Left lobe of liver (tissue), 2 donors: ENCODE measurements at regions not wholly inside any gene's neighbourhood (a gene's known extent, or its start where the extent isn't known, plus 50 kb on each side); places are given as distances from the start of the nearest gene placed in this dataset.
"Not testable (repeated sequence)": the region's sequence is repeated elsewhere in the genome, so short reads cannot be mapped to it uniquely, and the experiment has no call there.

Experiments used
- ATAC-seq: fragments of 200-7000 bp; cut with Tn5 transposase; one replicate; pipeline ENCODE4 v1.9.1; 2020; ENCODE audit warnings: mild to moderate bottlenecking, moderate library complexity
- DNase-seq: peaks from one replicate; pipeline ENCODE4 v3.0.0-alpha.2; 2020; ENCODE audit warnings: low spot score
- donor health status: DM: no; HTN: no; CAD: no; lungs with moderate emphysema.
- donor health status: DM: no; HTN: yes; CAD: no.

DNA sequence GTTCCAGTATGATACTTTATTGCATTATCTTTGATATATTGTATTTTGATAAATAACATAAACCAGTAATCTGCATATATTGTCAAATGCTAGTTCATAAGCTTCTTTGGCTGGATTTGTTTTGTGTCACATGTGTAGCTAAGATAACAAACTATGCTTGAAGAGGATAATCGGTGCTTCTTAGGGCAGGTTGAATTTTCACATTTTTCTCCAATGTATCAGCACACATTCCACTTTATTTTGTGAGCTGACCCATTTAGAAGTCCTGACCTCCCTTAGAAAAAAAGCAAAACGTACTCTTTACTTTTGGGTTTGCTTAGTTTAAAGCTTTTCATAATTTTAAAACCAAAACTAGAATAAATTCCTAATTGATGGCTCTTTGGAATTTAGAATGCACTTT is 277.7 kb upstream of the DDHD1 start:
- DNase-seq (no peak), ATAC-seq (no peak)

DNA sequence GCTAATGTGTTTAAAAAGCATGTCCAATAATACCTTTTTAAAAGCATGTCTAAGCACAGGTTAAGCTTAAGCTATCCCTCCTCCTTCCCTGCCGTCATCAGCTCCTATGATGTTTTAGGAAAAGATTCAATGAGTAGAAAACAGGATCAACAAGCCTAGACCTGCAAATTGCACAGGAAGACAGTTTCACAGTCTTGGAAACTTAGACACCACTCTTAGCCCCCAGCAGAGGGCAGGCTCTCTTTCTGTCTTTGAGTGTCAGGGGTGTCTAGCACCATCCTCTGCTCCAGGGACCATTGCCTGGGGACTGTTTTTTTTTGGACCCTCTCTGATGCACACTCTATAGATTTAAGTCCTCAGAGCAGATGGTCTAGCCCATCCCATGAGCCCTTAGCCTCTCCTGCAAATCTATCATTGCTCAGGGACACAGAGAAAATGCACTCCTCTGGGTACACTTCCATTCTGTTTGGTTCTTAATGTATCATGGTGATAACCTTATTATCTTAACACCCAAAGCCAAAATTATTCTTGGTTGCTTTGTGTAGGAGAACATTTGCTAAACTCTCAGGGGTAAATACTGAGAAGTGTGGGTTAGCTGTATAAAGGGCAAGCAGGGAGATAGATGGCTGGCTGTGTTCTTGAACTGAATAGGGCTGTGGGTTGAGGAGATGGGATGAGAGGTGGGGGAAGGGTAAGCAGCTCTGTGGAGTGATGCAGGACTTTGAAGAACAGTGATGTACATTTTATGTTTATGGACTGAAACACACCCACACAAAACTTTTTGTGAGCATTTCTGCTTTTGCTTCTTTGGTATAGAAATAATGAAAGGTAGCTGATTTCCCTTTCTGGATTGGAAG is 259.9 kb upstream of the DDHD1 start:
- no peak for DNase-seq
- no peak for ATAC-seq

DNA sequence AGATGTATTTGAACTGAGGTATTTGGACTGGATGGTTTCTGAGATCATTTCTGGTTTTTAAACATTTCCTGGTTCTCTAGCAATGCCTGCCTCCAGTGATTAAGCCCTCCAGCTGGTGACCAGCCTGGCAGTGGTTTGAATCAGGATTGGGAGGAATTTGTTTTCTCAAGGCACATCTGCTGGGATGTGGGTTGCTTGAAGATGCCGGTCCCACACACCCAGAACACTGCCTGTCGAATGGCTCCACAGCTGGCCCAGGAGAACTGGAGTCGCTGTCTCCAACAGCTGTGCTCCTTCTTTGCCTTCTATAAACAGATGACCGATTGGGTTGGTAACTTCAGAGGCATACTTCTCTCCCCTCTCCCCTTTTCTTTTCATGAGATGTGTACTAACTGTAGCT is 258.0 kb upstream of the DDHD1 start:
- DNase-seq (no peak), ATAC-seq (no peak)

DNA sequence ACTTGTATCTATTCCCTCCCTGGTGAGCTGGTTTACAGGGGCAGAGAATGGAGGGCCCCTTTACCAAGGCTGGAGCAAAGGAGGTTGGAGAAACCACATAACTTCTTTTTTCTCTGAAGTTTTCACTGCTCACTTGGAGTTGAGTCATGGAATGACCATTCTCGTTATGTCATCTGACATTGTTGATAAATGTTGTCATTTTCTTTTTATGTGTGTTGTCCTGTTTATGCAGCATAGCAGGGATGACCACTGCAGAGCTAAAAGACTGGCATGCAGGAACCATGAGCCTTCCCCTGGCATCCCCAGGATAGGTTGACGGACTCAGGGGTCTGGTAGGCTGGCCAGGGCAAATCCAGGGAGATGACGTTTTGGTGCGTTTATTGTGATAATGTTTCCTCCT is 256.8 kb upstream of the DDHD1 start:
- ATAC-seq = no peak
- no peak for DNase-seq

DNA sequence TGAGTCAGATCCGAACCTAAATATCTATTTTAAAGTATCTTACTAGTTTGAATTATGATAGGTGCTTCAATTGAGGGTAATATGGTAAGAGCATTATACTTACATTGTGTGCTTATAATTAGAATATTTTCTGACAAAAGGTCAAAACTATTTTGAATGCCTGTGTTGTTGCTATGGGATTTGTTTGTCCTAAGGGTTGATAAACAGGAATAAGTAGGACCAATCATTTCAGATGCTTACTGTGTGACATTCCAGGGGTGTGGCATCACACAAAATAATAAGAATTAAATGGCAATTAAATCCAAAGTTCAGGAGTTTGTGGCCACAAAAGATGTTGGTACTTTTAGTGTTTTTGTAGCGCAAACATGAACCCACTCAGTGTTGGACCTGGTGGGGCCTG is 256.2 kb upstream of the DDHD1 start:
- DNase-seq = no peak
- ATAC-seq = no peak

DNA sequence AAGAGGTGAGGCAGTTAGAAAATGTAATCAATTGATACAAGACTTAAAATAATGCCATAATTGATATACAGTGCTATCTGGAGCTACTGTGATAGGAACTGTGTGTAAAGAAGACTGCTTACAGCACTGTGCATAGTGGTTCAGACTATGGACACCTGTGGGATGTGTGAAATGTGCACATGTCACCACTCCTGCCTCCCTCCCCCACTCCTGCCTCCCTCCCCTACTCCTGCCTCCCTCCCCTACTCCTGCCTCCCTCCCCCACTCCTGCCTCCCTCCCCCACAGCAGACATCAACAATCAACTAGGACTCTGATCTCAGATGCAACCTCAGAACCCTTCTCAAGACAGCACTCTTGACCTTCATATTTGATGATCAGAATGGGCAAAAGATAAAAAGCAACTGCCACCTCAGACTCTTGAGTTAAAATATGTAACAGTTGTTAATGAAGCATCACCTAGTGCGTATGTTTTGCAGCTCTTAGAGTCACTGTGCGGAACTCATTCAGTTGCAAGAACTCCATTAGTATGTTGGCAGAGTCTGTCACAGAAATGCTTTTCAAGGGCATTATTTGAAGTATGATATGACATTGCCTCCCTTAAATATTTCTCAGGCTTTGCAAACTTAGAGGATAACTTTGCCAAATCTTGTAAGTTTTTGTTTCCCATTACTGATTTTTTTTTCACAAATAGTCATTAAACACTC is 255.2 kb upstream of the DDHD1 start:
- ATAC-seq = no peak

DNA sequence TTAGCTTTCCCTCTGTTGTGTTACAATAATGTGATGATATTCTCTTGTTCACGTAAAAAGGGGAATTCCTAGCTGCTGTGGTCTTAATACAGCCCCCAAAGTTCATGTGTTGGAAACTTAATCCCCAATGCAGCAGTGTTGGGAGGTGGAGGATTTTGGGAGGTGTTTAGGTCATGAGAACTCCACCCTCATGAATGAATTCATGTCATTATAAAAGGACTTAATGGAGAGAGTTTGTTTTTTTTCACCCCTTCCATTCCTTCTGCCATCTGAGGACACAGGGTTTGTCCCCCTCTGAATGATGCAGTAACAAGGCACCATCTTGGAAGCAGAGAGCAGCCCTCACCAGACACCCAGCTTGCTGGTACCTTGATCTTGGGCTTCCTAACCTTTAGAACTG is 253.4 kb upstream of the DDHD1 start:
- ATAC-seq = no peak
- no peak for DNase-seq

More for the DNA sequence above, 255.2 kb upstream of the DDHD1 start:
- DNase-seq = no peak

DNA sequence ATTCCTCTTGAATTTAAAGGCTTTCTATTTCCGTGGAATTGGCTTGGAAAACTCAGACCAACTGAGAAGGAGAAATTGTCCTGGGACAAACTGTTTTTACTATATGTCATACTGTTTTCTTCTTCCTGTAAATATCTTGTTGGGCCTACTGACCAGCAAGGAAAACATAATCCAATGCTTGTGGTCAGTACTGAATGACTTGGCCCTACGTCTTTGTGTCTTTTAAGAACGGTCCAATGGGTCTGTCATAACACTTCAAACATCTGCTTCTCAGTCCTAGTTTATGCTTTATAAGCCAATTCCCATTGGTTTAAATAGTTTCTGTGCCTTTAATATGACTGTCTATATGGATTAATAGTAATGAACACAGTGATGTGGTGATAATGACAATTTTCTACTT is 248.5 kb upstream of the DDHD1 start:
- ATAC-seq (no peak), DNase-seq (no peak)

DNA sequence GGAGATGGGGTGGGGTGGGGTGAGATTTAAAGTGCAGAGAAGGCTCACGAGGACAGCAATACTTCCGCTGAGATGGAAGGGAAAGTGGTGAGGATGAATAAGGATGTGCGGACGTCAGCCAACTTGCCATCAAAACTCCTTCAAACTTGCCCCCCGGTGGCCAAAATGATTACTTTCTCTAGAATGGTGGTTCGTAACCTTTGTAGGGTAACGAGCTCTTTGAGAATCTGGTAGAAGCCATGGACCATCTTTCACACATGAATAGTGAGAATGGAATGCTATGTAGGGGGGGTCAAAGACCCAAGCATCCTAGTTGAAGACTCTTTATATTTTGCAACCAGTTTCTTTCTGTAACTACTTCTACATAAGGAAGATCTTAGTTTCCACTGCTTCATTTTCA is 245.9 kb upstream of the DDHD1 start:
- DNase-seq = no peak
- ATAC-seq = no peak

DNA sequence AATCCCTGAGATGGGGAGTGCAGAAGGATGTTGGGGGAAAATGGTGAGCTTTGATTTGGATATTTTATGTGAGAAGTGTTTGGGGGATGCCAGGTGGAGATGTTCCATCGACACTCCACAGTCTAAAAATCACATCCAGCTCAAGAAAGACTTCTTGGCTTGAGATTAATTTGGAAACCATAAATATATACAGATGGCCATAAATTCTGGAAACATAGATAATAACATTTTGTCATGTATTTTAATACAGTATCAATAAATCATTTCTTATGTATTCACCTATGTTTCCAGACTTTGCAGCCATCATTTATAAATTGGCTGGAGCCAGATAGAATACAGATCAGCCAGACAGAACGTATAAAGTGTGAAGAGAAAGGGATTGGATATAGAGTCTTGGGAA is 245.5 kb upstream of the DDHD1 start:
- no peak for ATAC-seq

DNA sequence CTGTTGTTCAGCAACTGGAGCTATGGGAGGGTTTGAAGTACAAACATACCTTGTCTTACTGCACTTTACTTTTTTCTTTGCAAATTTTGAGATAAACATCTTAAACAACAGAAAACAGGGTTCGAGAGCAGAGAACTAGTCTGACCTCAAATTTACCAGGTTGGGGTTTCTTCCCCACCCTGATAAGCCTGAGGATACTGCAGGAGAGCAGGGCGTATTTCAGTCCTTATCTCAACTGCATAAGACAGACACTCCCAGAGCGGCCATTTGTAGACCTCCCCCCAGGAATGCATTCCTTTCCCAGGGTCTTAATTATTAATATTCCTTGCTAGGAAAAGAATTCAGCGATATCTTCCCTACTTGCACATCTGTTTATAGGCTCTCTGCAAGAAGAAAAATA is 242.1 kb upstream of the DDHD1 start:
- ATAC-seq, DNase-seq: not testable (repeated sequence)

More for the DNA sequence above, 245.5 kb upstream of the DDHD1 start:
- no peak for DNase-seq

DNA sequence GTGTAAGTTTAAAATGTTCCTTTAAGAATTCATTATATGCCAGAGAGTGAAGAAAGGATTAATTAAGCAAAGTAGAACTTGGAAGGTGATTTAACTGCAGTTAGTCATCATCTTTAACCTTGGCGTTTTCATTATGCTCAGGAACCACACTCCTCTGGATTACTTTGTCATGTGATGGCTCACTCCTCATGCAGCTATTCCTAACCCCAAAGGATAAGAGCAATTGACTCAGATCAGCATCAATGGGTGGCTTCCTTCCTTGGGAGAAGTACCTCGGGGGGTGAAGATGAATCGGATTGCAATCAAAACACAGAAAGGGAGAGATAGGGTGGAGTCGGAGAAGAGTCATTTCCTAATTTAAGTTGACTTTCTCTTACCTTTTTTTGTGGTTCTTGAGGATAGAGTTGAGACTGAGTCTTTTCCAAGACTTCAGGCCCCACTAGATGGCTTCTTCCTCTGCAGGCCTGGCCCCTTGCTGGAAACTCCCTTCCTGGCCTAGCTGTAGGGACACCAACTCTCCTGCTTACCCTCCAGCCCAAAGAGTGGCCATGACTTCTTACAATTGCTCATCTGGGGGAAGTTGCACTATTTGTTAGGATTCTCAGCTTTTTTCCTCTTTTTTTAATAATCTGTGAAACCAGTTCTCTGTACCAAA is 238.6 kb upstream of the DDHD1 start:
- ATAC-seq (no peak), DNase-seq (no peak)

DNA sequence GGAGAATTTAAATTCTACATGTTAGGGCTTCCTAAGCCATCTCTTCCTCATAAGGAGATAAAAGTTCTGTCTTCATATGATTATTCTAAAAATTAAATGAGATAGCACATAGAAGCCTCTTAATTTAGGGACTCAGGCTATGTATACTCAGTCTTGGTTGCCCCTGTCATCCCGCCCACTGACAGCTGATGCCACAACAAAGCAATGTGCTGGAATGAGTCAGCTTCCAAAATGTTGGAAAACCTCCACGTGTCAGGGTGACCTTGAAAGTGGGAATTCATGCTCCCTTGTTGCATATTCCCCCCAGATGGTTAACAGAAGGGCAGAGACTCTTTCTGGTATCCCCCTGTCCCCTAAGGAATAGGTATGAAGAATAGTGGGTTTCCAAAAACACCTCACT is 238.0 kb upstream of the DDHD1 start:
- no peak for ATAC-seq
- no peak for DNase-seq

DNA sequence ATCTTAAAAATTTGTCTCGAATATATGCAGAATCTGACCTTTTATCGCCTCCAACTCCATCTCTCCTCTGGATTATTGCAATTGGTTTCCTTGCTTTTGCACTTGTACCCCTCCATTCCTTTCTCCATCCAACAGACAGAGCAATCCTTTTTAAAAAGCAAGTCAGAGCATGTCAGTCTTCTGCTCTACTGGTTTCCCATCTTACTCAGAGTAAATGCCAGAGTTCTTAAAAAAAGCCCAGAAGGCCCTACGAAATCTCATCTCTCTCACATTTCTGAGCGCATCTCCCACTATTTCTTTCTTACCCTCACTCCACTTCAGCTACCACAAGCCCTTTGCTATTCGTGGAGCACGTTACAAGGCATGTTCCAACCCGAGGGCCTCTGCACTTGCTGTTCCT is 236.9 kb upstream of the DDHD1 start:
- DNase-seq = no peak
- no peak for ATAC-seq

DNA sequence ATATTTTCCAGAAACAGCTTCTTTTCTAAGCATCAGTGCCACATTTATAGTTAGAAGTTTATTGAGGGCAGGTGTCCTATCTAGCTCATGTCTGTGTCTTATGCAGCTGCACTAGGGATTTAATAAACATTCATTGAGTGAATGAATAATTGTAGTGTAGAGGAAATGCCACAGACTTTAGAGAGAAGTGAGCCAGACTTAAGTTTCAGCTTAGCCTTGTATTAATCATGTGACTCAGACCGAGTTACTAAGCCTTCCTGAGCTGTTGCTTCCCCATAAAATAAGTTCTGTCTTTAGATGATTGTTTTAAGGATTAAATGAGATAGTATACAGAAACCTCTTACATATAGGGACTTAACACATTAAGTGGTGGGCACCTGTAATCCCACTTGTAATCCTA is 236.1 kb upstream of the DDHD1 start:
- ATAC-seq = no peak
- no peak for DNase-seq

DNA sequence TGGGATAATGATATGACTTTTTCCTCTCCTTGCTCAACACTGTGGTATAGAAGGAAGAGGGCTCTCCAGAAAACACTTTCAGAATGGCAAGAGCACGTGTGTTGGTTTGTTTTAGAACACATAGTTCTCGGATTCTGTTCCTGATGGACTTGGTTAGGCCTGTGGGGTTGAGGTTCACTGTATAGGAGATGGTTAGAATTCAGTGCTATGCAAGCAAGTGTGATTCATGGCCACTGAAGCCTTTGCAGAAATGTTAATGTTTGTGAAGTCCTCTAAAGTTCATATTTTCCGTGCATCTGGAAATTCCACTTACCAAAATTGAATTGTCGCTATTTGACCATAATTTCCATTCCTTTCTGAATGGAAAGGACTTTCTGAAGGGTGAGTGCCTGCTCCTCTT is 233.2 kb upstream of the DDHD1 start:
- no peak for DNase-seq

DNA sequence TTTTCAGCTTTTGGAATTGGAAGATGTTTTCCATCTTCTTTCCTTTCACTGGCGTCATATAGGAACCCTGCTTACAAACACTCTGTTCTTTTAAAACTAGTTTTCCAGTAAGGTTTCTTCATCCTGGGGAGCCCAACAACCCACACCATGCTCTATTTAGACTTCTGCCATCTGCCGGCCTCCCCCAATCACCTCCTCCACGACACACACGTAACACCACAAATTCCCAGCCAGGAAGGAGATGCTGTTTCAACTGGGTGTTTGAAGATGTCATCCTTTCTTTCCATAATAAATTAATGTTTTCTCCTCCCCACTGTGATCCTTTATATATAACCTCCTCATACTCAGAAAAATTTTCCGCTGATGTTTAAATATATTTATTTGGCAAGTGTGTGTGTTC is 231.4 kb upstream of the DDHD1 start:
- no peak for ATAC-seq
- no peak for DNase-seq

More for the DNA sequence above, 233.2 kb upstream of the DDHD1 start:
- no peak for ATAC-seq

DNA sequence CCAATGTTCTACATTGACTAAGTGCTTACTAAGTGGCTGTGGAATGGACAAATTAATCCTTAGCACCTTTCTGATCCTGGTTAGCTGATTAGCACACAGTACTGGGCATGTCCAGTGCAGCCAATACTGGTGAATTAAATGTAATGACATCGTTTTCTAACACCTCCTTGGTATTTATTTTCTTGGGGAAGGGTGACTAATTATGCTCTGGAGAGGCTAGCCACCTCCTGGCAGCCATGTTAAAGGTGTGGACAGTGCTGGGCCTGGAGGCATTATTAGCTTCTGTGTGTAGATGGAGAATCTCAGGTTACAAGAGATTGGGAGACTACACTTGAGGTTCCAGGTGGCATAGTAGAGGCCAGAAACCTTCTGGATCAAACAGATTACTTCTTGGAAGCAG is 230.9 kb upstream of the DDHD1 start:
- no peak for DNase-seq
- ATAC-seq = no peak

DNA sequence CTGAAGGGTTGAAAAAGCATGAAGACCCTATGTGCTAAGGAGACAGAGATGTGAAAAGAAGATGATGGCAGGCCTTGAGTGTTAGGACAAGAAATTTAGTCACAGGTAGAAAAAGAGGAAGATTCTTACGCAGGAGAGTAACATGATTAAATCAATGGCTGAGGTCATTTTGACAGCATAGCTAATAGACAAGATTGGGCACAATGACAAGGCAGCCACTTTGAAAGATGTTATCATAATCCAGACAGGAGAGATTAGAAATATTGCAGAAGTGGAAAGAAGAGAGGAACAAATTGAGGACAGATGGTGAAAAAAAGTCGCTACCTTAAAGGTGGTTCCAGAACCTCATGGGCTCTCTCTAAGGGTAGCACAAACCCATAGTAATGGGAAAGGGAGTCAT is 228.8 kb upstream of the DDHD1 start:
- ATAC-seq (no peak), DNase-seq (no peak)

DNA sequence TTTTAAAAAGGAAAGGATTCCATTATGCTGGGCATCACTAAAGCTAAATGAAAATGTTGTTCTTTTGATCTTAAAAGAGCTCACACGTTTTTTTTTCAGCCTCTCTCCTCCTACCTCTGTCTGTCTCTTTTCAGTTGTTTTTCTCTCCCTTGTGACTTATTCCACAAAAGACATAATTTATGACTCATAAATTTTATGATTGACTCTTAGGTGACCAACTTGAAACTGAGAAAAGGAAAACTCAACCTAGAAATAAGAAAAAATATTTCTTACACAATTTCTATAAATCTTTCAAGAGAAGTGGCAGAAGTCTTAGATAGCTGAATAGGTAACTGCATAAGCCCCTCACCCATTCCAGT is 227.7 kb upstream of the DDHD1 start:
- ATAC-seq = no peak
- DNase-seq = no peak

DNA sequence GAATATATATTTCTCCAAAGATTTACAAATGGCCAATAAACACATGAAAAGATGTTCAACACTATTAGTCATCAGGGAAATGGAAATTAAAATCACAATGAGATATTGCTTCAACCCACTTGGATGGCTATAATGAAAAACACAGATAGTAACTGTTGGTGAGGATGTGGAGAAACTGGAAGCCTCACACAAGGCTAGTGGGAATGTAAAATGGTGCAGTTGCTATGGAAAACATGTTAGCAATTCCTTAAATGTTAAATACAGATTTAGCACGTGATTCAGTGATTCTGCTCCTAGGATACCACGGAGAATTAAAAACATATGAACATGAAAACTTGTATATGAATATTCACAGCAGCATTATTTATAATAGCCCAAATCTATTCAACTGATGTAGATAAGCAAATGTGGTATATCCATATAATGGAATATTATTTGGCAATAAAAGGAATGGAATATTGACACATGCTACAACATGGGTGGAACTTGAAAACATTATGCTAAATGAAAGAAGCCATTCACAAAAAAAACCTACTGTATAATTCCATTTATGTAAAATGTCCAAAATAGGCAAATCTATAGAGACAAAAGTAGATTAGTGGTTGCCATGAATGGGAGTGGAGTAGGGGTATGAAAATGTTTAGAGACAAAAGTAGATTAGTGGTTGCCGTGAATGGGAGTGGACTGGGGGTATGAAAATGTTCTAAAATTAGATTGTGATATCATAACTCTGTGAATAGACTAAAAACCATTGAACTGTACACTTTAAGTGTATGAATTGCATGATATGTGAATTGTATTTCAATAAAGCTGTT is 227.1 kb upstream of the DDHD1 start:
- no peak for DNase-seq
- no peak for ATAC-seq
